ENCODE measurements at regions not wholly inside any gene's neighbourhood (a gene's known extent, or its start where the extent isn't known, plus 50 kb on each side); places are given as distances from the start of the nearest gene placed in this dataset.

DNA sequence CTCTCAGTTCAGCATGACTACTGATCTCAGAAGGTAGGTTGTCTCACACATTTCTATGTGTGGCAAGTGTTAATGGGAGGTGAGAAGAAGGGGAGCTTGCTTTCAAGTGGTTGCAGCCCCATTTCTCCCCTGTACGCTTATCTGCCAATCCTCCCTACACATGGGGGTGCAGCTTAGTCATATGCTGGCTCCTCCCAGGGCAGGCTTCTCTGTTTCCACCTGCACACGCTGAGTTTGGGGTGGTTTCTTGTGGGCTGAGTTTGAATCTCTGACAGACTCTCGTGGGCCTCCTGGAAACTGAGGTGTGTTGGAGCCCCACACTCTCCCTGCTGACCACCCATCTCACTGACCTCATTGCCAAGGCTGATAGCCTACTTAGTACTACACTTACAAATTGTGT lies 435.8 kb upstream of the MTPN start:
- TF ChIP-seq, protein P1, sequence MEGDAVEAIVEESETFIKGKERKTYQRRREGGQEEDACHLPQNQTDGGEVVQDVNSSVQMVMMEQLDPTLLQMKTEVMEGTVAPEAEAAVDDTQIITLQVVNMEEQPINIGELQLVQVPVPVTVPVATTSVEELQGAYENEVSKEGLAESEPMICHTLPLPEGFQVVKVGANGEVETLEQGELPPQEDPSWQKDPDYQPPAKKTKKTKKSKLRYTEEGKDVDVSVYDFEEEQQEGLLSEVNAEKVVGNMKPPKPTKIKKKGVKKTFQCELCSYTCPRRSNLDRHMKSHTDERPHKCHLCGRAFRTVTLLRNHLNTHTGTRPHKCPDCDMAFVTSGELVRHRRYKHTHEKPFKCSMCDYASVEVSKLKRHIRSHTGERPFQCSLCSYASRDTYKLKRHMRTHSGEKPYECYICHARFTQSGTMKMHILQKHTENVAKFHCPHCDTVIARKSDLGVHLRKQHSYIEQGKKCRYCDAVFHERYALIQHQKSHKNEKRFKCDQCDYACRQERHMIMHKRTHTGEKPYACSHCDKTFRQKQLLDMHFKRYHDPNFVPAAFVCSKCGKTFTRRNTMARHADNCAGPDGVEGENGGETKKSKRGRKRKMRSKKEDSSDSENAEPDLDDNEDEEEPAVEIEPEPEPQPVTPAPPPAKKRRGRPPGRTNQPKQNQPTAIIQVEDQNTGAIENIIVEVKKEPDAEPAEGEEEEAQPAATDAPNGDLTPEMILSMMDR (conservative IDR thresholded peaks at IDR 0.05; ENCODE audit: low read depth, low read length) = no peak
- no peak overlapping the region for H3K4me3 ChIP-seq (ENCODE audit: low read depth, low read length)
- no peak for DNase-seq (ENCODE audit: low read depth)

DNA sequence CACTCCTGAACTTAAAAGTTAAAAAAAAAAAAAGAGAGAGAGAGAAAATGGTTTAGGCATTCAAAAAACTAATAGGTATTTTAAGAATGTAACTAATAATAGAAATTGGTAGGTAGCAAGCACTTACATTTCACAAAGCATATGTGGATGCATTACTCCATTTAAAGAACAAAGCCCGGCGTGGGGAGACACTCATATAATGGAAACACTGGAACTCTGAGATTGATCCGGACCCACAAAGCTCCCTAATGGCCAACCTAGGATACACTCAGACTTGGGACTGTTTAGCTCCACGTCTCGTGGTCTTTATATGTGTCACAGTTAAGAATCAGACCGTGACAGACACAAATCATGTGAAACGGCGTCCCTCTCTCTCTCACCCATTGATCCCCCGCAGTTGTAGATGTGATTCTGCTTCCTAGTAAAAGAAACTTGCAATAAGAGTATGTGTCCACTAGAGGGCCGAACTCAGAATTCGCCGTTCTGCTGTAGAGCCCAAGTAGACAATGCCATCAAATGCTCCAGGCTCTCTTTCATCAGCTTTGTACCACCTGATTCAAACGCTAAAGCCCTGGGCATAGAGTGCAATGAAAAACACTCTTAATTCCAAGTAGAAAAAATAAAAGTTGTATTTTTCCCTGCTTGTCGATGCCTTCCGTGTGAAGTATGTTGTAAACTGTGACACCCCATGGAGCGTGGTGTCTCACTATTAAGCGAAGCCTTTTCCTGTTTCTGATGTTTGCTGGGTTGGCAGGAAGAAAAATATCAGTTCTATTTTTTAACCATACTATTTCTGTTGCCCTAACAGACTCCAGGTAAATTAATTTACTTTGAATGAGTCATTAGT lies 429.0 kb upstream of the MTPN start:
- DNase-seq (ENCODE audit: low read depth) = peak; percentile 78
- H3K4me3 ChIP-seq (ENCODE audit: low read depth, low read length) = peak overlapping the region; percentile 15
- TF ChIP-seq, protein P1 (conservative IDR thresholded peaks at IDR 0.05; ENCODE audit: low read depth, low read length) = peak; percentile 85

DNA sequence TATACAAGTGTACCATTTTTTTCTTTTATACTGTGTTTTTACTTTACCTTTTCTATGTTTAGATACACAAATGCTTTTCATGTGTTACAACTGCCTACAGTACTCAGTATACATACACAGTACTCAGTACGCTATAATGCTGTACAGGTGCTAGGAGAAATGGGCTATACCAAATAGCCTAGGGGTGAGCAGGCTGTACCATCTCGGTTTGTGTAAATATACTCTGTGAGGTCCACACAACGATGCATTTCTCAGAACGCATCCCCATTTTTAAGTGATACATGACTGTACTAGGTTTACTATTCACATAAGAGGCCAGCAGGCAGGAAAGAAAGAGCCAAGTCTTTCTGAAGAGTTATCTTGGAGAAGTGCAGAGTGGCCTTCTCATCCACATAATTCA lies 426.4 kb upstream of the MTPN start:
- no peak overlapping the region for H3K4me3 ChIP-seq (ENCODE audit: low read depth, low read length)
- TF ChIP-seq, protein P1 (conservative IDR thresholded peaks at IDR 0.05; ENCODE audit: low read depth, low read length) = no peak
- DNase-seq (ENCODE audit: low read depth) = no peak

DNA sequence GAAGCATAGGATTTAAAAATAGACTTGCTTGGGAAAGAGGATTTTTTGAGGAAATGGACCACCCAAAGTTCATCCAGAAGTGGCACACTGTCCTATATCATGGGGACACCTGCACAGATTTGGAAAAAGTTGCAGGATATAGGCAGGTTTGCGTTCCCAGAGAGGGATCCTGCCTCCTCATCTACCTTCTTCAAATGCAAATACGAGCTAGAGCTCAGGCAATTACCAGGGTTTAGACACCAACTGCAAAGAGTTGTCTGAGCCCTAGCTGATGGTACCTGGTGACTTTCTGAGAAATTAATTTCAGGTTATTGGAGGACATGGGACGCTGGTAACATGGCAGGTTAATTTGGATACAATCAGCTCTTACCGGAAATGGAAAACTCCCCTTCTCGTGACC lies 423.7 kb upstream of the MTPN start:
- no peak for DNase-seq (ENCODE audit: low read depth)
- no peak overlapping the region for H3K4me3 ChIP-seq (ENCODE audit: low read depth, low read length)
- TF ChIP-seq, protein P1 (conservative IDR thresholded peaks at IDR 0.05; ENCODE audit: low read depth, low read length) = no peak

DNA sequence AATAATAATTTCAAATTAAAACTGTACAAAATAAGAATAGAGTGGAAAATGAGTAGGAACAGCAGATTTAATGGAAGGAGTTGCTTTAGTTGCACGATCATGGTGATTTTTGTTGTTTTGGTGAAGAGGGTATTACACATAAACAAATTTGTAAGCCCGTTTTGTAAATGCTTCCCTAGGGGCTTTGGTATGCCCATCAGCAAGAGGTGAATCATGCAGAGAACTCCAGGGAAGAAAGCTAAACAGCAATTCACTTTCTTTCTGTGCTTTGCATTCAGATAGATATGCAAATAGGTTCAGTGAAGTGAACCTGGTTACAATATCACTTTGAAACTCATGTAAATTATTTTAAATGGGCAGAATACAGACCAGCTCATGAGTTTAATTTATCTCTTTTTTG lies 422.2 kb upstream of the MTPN start:
- DNase-seq (ENCODE audit: low read depth) = no peak
- H3K4me3 ChIP-seq (ENCODE audit: low read depth, low read length) = no peak overlapping the region
- TF ChIP-seq, protein P1 (conservative IDR thresholded peaks at IDR 0.05; ENCODE audit: low read depth, low read length) = no peak

DNA sequence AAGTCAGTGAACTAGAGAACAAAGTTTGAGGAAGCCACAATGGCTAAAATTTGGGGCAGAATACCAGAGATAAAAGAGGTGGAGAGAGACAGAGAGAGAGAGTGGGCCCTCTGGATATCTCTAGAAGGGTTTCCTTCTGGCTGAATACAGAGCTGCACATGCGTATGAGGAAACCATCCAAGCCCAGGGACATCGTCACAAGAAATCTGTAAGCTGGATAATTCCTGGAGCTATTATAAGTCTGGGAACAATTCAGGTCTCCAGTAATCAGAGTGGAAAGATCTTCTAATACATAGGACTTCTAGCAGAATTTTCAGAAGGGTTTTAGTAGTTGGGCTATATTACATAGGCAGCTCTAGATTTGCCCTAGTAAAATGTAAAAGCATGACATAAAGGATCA lies 415.7 kb upstream of the MTPN start:
- no peak overlapping the region for H3K4me3 ChIP-seq (ENCODE audit: low read depth, low read length)
- no peak for DNase-seq (ENCODE audit: low read depth)
- TF ChIP-seq, protein P1 (conservative IDR thresholded peaks at IDR 0.05; ENCODE audit: low read depth, low read length) = no peak

DNA sequence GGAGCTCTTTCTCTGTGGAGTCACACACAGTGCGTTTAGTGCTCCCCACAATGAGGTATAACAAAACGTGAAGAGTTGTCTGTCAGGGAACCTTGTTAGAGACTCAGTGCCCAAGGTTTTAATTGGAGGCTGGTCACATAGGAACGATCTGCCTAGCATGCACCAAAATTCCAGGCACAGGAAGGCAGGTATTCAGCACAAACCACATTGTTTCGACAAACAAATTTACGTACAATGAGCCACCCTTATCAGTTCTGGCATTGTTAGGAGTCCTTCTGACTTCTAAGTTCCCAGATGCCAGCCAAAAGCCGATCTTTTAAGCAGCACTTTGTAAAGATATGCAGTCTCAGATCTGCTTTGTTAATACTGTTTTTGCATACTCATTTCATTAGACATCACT lies 414.2 kb upstream of the MTPN start:
- TF ChIP-seq, protein P1 (conservative IDR thresholded peaks at IDR 0.05; ENCODE audit: low read depth, low read length) = no peak
- no peak overlapping the region for H3K4me3 ChIP-seq (ENCODE audit: low read depth, low read length)
- no peak for DNase-seq (ENCODE audit: low read depth)
